ENCODE measurements at regions not wholly inside any gene's neighbourhood (a gene's known extent, or its start where the extent isn't known, plus 50 kb on each side); places are given as distances from the start of the nearest gene placed in this dataset.

- H3K4me2 ChIP-seq (ENCODE audit: insufficient read depth, low read length), result no peak overlapping the region
- intact Hi-C loops (cut with micrococcal nuclease), result no loop called here
- no peaks in the 10 kb centered on the region for H3K79me2 ChIP-seq (ENCODE audit: control insufficient read depth, insufficient read depth, low read length)
- DNase-seq (ENCODE audit: extremely low read depth in 1 of 4, low spot score in 3 of 4) (no peak), FAIRE-seq (no peak), ATAC-seq (no peak)
- no peaks in the 10 kb centered on the region for H3K9me1 ChIP-seq (ENCODE audit: control insufficient read depth, insufficient read depth, low read length)
- no peaks in the 10 kb centered on the region for H3K9me3 ChIP-seq (replicated peaks; ENCODE audit: control insufficient read depth, insufficient read depth, low read depth, low read length)
- no peak overlapping the region for H3K9ac ChIP-seq (ENCODE audit: insufficient read depth in 1 of 2, low read depth in 2 of 2, low read length in 2 of 2)
- H2AFZ ChIP-seq (ENCODE audit: low read depth, low read length), result peak overlapping the region; percentile 27; the same call in 1 of the 2 replicates
- H3K27ac ChIP-seq (ENCODE audit: extremely low read depth, low read depth, low read length), result no peak overlapping the region
- H4K20me1 ChIP-seq (replicated peaks; ENCODE audit: control insufficient read depth, insufficient read depth, low read length), result no peaks in the 10 kb centered on the region
- TF ChIP-seq EGR1 (conservative IDR thresholded peaks at IDR 0.05), result no peak
- TF ChIP-seq, protein P1, sequence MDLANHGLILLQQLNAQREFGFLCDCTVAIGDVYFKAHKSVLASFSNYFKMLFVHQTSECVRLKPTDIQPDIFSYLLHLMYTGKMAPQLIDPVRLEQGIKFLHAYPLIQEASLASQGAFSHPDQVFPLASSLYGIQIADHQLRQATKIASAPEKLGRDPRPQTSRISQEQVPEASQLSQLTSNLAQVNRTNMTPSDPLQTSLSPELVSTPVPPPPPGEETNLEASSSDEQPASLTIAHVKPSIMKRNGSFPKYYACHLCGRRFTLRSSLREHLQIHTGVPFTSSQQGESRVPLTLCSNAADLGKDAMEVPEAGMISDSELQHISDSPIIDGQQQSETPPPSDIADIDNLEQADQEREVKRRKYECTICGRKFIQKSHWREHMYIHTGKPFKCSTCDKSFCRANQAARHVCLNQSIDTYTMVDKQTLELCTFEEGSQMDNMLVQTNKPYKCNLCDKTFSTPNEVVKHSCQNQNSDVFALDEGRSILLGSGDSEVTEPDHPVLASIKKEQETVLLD (IDR thresholded peaks at IDR 0.05), result no peak
- no peak for TF ChIP-seq NELFE (IDR thresholded peaks at IDR 0.05; ENCODE audit: insufficient read depth, insufficient read length)
- TF ChIP-seq GATA2 (CRISPR knock-in tag; IDR thresholded peaks at IDR 0.05), result no peak
- TF ChIP-seq, protein P2, sequence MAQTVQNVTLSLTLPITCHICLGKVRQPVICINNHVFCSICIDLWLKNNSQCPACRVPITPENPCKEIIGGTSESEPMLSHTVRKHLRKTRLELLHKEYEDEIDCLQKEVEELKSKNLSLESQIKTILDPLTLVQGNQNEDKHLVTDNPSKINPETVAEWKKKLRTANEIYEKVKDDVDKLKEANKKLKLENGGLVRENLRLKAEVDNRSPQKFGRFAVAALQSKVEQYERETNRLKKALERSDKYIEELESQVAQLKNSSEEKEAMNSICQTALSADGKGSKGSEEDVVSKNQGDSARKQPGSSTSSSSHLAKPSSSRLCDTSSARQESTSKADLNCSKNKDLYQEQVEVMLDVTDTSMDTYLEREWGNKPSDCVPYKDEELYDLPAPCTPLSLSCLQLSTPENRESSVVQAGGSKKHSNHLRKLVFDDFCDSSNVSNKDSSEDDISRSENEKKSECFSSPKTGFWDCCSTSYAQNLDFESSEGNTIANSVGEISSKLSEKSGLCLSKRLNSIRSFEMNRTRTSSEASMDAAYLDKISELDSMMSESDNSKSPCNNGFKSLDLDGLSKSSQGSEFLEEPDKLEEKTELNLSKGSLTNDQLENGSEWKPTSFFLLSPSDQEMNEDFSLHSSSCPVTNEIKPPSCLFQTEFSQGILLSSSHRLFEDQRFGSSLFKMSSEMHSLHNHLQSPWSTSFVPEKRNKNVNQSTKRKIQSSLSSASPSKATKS (CRISPR knock-in tag; IDR thresholded peaks at IDR 0.05), result no peak
- no peak for TF ChIP-seq NFYB (IDR thresholded peaks at IDR 0.05; ENCODE audit: extremely low read depth, insufficient read length)
- TF ChIP-seq MCM5 (IDR thresholded peaks at IDR 0.05; ENCODE audit: low read depth), result no peak
- H3K36me3 ChIP-seq (ENCODE audit: control insufficient read depth, insufficient read depth, low read length), result no peaks in the 10 kb centered on the region
- ChIA-PET POLR2A (no interaction called here), CTCF (ENCODE audit: low intra/inter-chr PET ratio) (no interaction called here)
- H3K4me1 ChIP-seq (replicated peaks in 1 of 2; ENCODE audit: control insufficient read depth in 2 of 2, insufficient read depth in 2 of 2, low read length in 2 of 2), result peaks cover 0 to 3% of the 10 kb centered on the region in 2 experiments; a peak in 2 of 5 replicates
- 31% methylated on average over 4 of the region's 4 CpGs for whole genome bisulfite sequencing (ENCODE audit: insufficient coverage, low coverage, missing lambda C conversion rate)
- no TSS peak for BruUV-seq (replicated peaks)
- in situ Hi-C loops (cut with MboI), result loop anchor here (10.0 kb wide), 1 partner anchor 865 kb away; no protein-coding TSS in a partner anchor
- no peak overlapping the region for H3K4me3 ChIP-seq
- H3K27me3 ChIP-seq (ENCODE audit: control insufficient read depth in 2 of 2, insufficient read depth in 2 of 2, low read length in 2 of 2), result no peaks in the 10 kb centered on the region
Measured at GRCh38 chr6:106899697-106900096, 74.8 kb downstream of the CD24 start.

All from K562 (cell line).